Right lobe of liver (tissue), 4 donors: ENCODE measurements at regions not wholly inside any gene's neighbourhood (a gene's known extent, or its start where the extent isn't known, plus 50 kb on each side); places are given as distances from the start of the nearest gene placed in this dataset.

Experiments
- POLR2A ChIP-seq: fragments of 450-650 bp; IDR thresholded peaks from one replicate; pipeline ENCODE4 v1.6.1; 2017; ENCODE audit warnings: antibody characterized with exemption, mild to moderate bottlenecking
- TF ChIP-seq, protein P1 (sequence below), 4 donors: fragments of 200-600 bp in 3 of 4; fragments of 450-650 bp in 1 of 4; IDR thresholded peaks; one replicate each; pipeline versions ENCODE4 v1.5.1 to v1.8.0; 2016 to 2022; ENCODE audit warnings: antibody characterized with exemption in 4 of 4, mild to moderate bottlenecking in 2 of 4
- donor health status: DM: no; HTN: no; CAD: no.
- donor health status: DM: no; HTN: no; CAD: no.
- donor health status: DM: no; HTN: yes; CAD: no.

DNA sequence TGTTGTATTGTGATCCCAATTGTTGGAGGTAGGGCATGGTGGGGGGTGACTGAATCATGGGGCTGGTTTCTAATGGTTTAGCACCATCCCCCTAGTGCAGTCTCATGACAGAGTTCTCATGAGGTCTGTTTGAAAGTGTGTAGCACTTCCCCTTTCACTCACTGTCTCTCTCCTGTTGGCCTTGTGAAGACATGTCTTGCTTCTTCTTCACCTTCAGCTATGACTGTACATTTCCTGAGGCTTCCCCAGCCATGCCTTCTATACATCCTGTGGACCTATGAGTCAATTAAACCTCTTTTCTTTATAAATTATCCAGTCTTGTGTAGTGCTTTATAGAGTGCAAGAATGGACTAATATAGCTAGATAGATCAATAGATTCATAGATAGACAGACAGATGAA lies 230.0 kb downstream of the MAGEE1 start:
- TF ChIP-seq, protein P1, sequence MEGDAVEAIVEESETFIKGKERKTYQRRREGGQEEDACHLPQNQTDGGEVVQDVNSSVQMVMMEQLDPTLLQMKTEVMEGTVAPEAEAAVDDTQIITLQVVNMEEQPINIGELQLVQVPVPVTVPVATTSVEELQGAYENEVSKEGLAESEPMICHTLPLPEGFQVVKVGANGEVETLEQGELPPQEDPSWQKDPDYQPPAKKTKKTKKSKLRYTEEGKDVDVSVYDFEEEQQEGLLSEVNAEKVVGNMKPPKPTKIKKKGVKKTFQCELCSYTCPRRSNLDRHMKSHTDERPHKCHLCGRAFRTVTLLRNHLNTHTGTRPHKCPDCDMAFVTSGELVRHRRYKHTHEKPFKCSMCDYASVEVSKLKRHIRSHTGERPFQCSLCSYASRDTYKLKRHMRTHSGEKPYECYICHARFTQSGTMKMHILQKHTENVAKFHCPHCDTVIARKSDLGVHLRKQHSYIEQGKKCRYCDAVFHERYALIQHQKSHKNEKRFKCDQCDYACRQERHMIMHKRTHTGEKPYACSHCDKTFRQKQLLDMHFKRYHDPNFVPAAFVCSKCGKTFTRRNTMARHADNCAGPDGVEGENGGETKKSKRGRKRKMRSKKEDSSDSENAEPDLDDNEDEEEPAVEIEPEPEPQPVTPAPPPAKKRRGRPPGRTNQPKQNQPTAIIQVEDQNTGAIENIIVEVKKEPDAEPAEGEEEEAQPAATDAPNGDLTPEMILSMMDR (IDR thresholded peaks at IDR 0.05) = no peak
- TF ChIP-seq POLR2A = no peak
